Spinal cord (tissue), 9 donors: ENCODE measurements at regions not wholly inside any gene's neighbourhood (a gene's known extent, or its start where the extent isn't known, plus 50 kb on each side); places are given as distances from the start of the nearest gene placed in this dataset.

Source experiments
- DNase-seq, 6 donors: peaks; one replicate each; pipeline versions ENCODE4 v3.0.0 to v3.0.0-alpha.2; 2013 to 2015; ENCODE audit warnings: low spot score in 6 of 6, low read depth in 4 of 6
- H3K27ac ChIP-seq: one replicate; pipeline ENCODE4 v1.5.1; 2013; ENCODE audit warnings: low read depth, low read length, control low read depth
- H3K27me3 ChIP-seq: one replicate; pipeline ENCODE4 v1.6.1; 2013; ENCODE audit warnings: low read length; ENCODE audit not compliant: control insufficient read depth, insufficient read depth
- H3K36me3 ChIP-seq: one replicate; pipeline ENCODE4 v1.6.1; 2013; ENCODE audit warnings: low read length; ENCODE audit not compliant: control insufficient read depth, insufficient read depth
- H3K4me1 ChIP-seq: one replicate; pipeline ENCODE4 v1.6.1; 2013; ENCODE audit warnings: low read length; ENCODE audit not compliant: control insufficient read depth, insufficient read depth
- H3K4me3 ChIP-seq: one replicate; pipeline ENCODE4 v1.5.1; 2013; ENCODE audit warnings: low read depth, low read length, control low read depth
- H3K9me3 ChIP-seq: one replicate; pipeline ENCODE4 v1.6.1; 2013; ENCODE audit warnings: low read length; ENCODE audit not compliant: control insufficient read depth, insufficient read depth
- WGBS: methylation state at CpG from one replicate; pipeline ENCODE4 v1.1.5; 2013; ENCODE audit warnings: missing lambda C conversion rate; ENCODE audit not compliant: insufficient coverage; 5-methylcytosine and 5-hydroxymethylcytosine counted together
- donor health status: healthy.

DNA sequence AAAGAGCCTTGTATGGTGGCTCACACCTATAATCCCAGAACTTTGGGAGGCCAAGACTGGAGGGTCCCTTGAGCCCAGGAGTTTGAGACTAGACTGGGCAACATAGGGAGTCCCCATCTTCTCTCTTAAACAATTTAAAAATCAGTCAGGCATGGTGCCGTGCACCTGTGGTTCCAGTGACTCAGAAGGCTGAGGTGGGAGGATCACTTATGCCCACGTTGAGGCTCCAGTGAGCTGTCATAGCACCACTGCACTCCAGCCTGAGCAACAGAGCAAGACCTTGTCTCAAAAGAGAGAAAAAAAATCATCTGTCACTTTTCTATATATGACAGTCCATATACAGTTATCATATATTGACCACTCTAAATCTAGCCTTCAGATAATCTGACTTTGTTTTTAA lies 658.3 kb downstream of the LTN1 start:
- no peaks in the 10 kb centered on the region for H3K9me3 ChIP-seq
- DNase-seq = no peak
- H3K27me3 ChIP-seq = no peaks in the 10 kb centered on the region
- no peaks in the 10 kb centered on the region for H3K36me3 ChIP-seq
- H3K4me3 ChIP-seq = no peak overlapping the region
- WGBS = 78% methylated on average over 2 of the region's 2 CpGs
- no peak overlapping the region for H3K27ac ChIP-seq
- no peaks in the 10 kb centered on the region for H3K4me1 ChIP-seq

DNA sequence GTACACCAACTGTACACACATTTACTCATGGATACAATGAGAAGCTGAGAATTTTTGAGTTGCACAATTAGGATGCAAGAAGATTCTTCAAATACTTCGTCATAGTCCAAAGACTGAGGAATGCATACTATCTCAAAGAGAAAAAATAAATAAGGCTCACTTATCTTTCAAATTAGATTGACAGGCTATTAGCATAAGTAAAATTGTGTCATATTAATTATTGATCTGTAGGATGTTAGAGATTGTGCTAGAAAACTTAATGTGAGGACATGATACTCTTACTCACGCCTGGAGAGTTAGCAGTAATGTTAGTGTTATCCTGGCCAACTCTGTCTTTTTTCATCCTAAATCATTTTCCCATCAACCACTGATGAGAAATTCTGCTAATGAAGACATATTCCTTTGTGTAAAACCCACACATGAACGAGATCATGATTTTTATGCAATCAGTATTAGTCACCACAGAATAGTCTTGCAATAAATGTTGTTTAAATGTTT lies 659.0 kb downstream of the LTN1 start:
- no peak overlapping the region for H3K27ac ChIP-seq
- H3K36me3 ChIP-seq = no peaks in the 10 kb centered on the region
- no peaks in the 10 kb centered on the region for H3K27me3 ChIP-seq
- H3K4me1 ChIP-seq = no peaks in the 10 kb centered on the region
- no peak overlapping the region for H3K4me3 ChIP-seq
- no CpG with 5 or more reads among the region's 3 CpGs for WGBS
- no peak for DNase-seq
- no peaks in the 10 kb centered on the region for H3K9me3 ChIP-seq

DNA sequence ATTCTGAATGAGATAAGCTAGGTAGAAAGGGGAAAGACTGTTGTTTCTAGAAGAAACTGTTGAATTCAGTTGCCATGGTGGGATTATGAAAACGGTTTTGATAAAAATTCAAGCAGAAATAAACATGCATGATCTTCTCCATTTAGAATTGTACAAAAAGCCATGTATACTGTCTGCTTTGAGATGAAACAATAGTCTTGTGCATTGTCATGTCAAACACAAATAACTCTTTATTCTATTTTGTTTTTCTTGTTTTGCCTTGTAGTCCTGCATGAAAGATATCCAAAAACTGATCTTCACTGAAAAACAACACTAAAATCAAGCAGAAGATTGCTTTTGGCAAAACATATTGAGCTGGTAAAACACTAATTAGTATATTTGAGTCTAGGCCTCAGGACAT lies 659.9 kb downstream of the LTN1 start:
- no CpG with 5 or more reads among the region's 1 CpG for WGBS

DNA sequence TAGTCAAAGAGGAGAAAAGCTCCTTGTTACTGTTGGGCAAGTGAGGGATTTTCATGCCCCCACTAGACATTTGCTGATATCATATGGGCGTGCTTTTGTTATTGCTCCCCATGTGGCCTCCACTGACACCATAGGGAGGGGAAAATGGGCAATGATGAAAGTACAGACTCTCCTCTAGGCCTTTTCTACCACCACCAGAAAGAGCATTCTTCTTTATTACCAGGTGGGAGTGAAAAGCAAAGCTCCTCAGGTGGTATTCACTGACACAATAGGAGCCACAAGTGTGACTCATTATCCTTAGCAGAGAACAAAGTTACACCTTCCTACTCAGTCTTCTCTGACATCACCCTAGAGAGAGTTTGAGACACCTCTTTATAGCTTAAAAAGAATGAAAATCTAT lies 667.1 kb downstream of the LTN1 start:
- Histone ChIP-seq H3K4me1 (no peaks in the 10 kb centered on the region), H3K27me3 (no peaks in the 10 kb centered on the region), H3K9me3 (no peaks in the 10 kb centered on the region), H3K4me3 (no peak overlapping the region), H3K27ac (no peak overlapping the region), H3K36me3 (no peaks in the 10 kb centered on the region)
- WGBS = no CpG with 5 or more reads among the region's 1 CpG
- DNase-seq = no peak

More for the DNA sequence above, 659.9 kb downstream of the LTN1 start:
- DNase-seq = no peak
- Histone ChIP-seq H3K9me3 (no peaks in the 10 kb centered on the region), H3K27me3 (no peaks in the 10 kb centered on the region), H3K27ac (no peak overlapping the region), H3K36me3 (no peaks in the 10 kb centered on the region), H3K4me1 (no peaks in the 10 kb centered on the region), H3K4me3 (no peak overlapping the region)

DNA sequence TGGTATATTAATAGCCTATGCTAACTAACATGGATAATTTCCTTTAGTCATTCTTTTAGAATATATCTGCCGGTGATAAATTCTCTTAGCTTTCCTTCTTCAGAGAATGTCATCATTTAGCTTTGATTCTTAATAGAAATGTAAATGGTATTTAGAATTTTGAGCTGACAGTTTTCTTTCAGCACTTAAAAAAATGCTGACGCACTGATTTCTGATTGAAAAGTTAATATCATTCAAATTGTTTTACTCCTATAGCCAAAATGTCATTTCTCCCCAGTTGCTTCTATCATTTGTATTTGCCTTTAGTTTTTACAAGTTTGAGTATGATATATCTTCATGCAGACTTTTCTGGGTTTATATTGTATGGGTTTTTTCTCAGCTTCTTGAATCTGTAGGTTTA lies 668.0 kb downstream of the LTN1 start:
- H3K36me3 ChIP-seq = no peaks in the 10 kb centered on the region

DNA sequence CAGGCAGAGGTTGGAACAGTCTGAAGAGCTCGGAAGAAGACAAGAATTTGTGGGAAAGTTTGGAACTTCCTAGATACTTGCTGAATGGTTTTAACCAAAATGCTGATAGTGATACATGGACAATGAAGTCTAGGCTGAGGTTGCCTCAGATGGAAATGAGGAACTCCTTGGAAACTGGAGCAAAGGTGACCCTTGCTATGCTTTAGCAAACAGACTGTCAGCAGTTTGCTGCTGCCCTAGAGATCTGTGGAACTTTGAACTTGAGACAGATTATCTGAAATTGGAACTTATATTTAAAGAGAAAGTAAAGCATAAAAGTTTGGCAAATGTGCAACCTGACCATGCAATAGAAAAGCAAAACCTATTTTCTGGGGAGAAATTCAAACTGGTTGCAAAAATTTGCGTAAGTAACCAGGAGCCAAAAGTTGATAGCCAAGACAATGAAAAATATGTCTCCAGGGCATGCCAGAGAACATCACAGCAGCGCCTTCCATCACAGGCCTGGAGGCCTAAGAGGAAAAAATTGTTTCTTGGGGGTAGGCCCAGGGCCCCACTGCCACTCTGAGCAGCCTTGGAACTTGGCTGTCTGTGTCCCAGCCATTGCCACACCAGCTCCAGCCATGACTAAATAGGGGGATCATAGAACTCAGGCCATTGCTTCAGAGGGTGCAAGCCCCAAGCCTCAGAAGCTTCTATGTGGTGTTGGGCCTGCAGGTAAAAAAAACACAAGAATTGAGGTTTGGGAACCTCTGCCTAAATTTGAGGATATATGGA lies 675.3 kb downstream of the LTN1 start:
- H3K4me1 ChIP-seq = no peaks in the 10 kb centered on the region
- no peak overlapping the region for H3K4me3 ChIP-seq
- no peaks in the 10 kb centered on the region for H3K27me3 ChIP-seq
- no peak overlapping the region for H3K27ac ChIP-seq
- peaks cover 2% of the 10 kb centered on the region for H3K9me3 ChIP-seq
- WGBS = 83% methylated on average over 3 of the region's 3 CpGs
- H3K36me3 ChIP-seq = no peaks in the 10 kb centered on the region
- DNase-seq = no peak

More for the DNA sequence above, 668.0 kb downstream of the LTN1 start:
- H3K27me3 ChIP-seq = no peaks in the 10 kb centered on the region
- H3K4me1 ChIP-seq = no peaks in the 10 kb centered on the region
- H3K27ac ChIP-seq = no peak overlapping the region
- no peak overlapping the region for H3K4me3 ChIP-seq
- no peak for DNase-seq
- WGBS = no CpG with 5 or more reads among the region's 2 CpGs
- no peaks in the 10 kb centered on the region for H3K9me3 ChIP-seq

DNA sequence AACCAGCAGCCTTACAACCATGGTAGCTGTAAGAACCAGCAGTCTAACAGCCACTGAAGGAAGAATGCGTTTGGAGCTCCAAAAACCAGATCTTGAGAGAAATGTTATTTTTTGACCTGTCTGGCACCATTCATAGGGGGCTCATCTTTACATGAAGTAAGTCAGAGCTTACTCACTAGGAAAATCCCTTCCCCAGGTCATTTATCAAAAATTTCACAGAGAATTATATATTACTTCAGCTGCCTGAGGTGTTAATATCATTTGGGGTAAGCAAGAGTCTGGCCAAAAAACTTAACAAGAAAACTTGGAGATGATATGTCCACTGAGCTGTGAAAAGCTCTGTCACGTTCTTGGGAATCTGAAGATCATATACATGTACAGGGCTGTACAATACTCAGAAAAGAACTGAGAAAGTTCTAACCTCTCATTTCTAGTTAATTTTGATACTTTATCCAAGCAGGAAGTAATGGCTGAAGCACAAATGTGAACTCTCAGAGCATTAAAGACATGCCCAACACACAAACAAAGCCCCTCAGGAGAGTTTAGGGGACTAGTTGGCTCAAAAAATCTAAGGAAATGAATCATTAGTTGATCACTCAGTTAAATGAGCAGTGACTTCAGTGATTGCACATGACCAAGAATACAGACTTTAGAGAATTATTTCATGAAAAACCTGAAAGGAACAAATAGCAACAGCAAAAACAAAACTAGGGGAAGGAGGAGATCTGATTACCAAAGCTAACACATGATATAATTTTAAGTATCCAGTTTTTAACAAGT lies 681.1 kb downstream of the LTN1 start:
- WGBS = no CpG with 5 or more reads among the region's 2 CpGs
- no peak overlapping the region for H3K27ac ChIP-seq

DNA sequence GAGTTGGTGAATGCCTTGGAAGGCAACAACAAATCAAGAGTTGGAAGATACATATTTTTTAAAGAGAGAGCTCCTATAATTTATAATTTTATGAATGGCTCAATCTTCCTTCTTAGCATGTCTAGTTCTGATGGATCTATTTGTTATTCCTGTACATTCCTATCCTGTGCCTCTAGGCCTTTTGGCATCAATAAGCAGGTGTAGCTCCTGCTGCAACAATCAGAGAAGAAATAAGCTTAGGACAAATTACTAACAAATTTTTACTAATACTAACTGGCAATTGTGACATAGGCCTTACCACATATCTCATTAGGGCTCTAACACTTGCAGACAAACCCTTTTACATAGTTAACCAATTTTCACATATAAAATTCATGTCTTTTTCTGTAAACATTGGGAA lies 682.0 kb downstream of the LTN1 start:
- no peaks in the 10 kb centered on the region for H3K36me3 ChIP-seq
- no peak overlapping the region for H3K4me3 ChIP-seq
- no peaks in the 10 kb centered on the region for H3K27me3 ChIP-seq
- H3K27ac ChIP-seq = no peak overlapping the region
- no peaks in the 10 kb centered on the region for H3K4me1 ChIP-seq
- H3K9me3 ChIP-seq = peaks cover 2% of the 10 kb centered on the region
- no peak for DNase-seq

More for the DNA sequence above, 681.1 kb downstream of the LTN1 start:
- Histone ChIP-seq H3K4me3 (no peak overlapping the region), H3K9me3 (peaks cover 2% of the 10 kb centered on the region), H3K36me3 (no peaks in the 10 kb centered on the region), H3K4me1 (no peaks in the 10 kb centered on the region), H3K27me3 (no peaks in the 10 kb centered on the region)
- no peak for DNase-seq

DNA sequence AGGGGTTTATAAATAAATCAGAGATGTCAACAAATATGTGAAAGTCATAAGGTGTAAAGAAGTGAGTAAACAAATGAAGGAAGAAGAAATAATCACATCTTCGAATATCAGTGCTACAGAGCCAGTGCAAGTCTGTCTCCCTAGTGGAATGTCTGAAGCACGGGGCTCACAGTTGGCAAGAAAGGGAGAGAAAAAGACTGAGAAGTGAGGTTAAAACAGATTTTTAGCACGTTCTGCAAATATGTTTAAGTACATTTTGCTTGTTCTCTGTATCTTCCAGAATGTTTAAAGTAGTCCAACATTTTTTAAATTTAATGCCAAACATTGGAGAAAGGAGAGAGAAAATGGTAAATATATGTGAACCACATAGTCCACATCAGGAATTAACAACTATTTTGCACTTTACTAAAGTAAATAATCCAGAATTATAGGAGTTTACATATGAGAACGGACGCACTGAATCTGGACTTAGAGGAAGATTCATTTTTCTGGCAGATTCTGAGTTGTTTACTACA lies 682.4 kb downstream of the LTN1 start:
- H3K4me1 ChIP-seq = no peaks in the 10 kb centered on the region
- no peak overlapping the region for H3K4me3 ChIP-seq
- no peak overlapping the region for H3K27ac ChIP-seq
- DNase-seq = peak in 1 of 6 donors; percentile 45
- peaks cover 2% of the 10 kb centered on the region for H3K9me3 ChIP-seq
- WGBS = 92% methylated on average over 2 of the region's 5 CpGs
- no peaks in the 10 kb centered on the region for H3K36me3 ChIP-seq
- H3K27me3 ChIP-seq = no peaks in the 10 kb centered on the region
